ENCODE measurements at regions not wholly inside any gene's neighbourhood (a gene's known extent, or its start where the extent isn't known, plus 50 kb on each side); places are given as distances from the start of the nearest gene placed in this dataset.

DNA sequence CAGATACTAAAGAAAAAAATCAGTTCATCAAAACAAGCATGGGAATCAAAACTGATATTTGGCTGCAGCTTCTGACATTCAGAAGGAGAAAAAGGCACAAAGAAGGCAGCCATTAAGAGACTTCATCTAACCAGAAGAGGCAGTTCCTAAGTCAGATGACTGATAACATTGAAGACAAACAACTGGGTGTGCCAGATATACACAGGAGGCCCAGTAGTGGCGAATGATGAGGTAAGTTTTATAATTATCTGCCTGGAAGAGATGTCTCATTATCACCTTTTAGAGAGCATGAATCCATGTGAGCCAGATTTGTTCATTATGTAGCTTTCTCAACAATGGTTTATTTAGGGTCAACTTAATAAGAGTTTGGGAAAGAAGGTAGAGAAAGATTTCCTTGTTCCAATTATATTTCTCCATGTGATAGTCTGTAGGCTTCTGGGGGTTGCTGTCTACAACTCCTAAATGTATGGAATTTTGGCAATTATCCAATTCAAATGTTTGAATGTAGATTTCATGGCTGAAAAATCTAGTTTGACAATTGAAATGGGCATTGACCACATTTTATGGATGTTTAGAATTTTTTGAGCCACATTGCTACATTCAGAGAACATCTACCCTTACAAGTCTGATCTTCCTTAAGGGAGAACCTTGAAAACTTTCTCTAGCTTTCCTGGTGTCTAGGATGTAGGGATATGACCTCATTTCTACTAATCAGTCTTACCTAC is 50.4 kb upstream of the RASGRF1 start:
- TF ChIP-seq, protein P1, sequence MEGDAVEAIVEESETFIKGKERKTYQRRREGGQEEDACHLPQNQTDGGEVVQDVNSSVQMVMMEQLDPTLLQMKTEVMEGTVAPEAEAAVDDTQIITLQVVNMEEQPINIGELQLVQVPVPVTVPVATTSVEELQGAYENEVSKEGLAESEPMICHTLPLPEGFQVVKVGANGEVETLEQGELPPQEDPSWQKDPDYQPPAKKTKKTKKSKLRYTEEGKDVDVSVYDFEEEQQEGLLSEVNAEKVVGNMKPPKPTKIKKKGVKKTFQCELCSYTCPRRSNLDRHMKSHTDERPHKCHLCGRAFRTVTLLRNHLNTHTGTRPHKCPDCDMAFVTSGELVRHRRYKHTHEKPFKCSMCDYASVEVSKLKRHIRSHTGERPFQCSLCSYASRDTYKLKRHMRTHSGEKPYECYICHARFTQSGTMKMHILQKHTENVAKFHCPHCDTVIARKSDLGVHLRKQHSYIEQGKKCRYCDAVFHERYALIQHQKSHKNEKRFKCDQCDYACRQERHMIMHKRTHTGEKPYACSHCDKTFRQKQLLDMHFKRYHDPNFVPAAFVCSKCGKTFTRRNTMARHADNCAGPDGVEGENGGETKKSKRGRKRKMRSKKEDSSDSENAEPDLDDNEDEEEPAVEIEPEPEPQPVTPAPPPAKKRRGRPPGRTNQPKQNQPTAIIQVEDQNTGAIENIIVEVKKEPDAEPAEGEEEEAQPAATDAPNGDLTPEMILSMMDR (conservative IDR thresholded peaks at IDR 0.05): no peak
- TF ChIP-seq ZFX (IDR thresholded peaks at IDR 0.05): no peak
